ENCODE measurements at regions not wholly inside any gene's neighbourhood (a gene's known extent, or its start where the extent isn't known, plus 50 kb on each side); places are given as distances from the start of the nearest gene placed in this dataset.
A peak's percentile ranks its signal among the peaks of the same experiment; 100 is the strongest.
"Not testable (repeated sequence)": the region's sequence is repeated elsewhere in the genome, so short reads cannot be mapped to it uniquely, and the experiment has no call there.

DNA sequence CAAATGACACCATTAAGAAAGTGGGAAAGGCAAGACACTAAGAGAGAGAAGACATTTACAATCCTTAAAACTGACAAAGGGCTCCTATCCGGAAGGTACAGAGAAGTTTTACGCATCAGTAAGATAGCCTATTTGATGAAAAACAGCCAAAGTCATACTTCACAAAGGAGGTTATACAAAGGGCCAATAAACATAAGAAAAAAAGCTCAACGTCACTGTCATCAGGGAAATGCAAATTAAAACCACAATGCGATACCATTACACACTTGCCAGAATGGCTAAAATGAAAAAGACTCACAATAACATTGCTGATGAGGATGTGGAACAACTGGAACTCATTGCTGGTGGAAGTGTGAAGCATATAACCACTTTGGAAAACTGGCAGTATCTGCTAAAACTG, 168.6 kb upstream of the FAR2 start:
- no peak for DNase-seq (ENCODE audit: low read depth in 3 of 3)

DNA sequence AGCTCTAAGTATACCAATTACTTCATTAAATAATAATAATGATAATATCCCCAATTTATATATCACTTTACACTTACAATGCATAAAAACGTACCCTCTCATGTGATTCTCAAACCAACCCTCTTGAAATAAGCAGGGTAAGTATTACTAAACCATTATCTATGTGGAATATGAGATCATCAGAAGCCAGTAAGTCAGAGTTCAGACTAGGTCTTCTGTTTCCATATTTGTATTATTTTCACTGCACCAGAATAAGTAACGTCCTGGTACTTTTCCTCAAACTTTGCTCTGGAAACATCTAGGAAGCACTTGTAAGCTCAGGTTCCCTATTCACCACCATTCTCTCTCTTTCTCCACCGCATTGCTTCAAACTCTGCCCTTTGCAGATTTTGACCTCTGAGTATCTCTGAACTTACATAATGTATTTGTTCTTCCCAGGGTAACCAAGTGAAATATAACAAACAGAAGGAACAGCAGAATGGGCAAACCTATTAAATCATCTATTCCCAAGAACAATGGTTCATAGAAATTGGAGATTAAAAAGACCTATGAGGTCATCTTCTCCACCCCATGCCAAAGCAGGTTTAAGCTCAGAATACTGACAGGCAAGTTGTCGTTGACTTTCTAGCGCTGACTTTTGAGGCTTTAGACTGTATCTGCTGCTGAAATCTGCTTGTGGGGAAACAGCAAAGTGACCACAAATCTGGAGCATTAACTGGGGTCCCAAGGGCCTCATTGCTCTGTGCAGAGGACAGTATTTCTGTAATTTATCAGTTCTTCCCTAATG, 161.3 kb upstream of the FAR2 start:
- no peak for DNase-seq (ENCODE audit: low read depth in 3 of 3)

DNA sequence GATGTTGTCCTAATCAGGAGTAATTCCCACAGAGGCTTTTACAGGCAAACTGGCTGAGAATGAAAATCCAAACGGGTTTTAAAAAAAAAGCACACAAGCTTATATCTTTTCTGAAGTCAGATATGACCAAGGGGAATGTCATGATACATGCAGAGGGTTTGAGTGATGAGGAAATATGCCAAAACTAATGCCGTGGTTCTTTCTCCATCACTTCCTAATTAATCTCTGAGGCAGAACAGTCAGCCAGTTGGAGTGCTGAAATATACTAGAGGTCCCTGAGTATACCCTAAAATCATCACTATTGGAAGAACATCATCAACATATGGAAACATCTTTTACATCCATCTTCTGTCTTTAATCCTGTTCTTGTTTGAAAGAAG, 160.8 kb upstream of the FAR2 start:
- no peak for DNase-seq (ENCODE audit: low read depth in 3 of 3)

DNA sequence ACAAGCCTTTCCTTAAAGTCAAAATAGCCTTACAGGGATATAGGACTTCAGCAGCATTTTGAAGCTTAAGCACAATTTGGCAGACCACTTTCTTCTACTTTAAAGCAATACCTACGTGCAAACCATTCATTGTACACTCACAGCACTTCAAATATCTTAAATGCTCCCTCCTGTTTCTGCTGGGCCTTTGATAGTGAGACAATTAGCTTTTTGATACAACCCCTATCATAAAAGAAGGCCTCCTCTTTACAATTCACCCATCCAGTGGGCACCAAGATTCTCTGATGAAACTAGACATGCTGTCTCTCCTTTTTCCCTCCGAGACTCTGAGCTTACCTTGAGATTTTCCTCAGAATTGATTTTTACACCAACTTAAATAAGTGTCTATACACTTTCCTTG, 157.5 kb upstream of the FAR2 start:
- no peak for DNase-seq (ENCODE audit: low read depth in 3 of 3)

DNA sequence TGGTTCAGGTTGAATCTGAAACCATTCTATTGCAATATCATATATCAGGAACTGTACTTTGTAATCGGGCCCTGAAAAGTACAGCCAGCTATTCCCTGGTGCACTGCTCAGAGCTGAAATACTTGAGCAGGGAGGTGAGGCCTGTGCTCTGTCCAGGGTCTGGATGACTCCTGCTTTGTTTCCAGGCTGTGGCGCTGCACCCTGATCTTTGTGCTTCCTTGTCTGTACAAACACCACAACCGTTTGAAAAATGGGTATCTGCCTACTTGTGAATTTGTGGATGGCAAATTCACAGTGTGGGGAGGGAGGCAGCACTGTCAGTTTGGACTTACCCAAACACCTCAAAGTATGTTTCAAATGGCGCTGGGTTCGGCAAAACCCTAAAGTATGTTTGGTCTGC, 155.4 kb upstream of the FAR2 start:
- no peak for DNase-seq (ENCODE audit: low read depth in 3 of 3)

DNA sequence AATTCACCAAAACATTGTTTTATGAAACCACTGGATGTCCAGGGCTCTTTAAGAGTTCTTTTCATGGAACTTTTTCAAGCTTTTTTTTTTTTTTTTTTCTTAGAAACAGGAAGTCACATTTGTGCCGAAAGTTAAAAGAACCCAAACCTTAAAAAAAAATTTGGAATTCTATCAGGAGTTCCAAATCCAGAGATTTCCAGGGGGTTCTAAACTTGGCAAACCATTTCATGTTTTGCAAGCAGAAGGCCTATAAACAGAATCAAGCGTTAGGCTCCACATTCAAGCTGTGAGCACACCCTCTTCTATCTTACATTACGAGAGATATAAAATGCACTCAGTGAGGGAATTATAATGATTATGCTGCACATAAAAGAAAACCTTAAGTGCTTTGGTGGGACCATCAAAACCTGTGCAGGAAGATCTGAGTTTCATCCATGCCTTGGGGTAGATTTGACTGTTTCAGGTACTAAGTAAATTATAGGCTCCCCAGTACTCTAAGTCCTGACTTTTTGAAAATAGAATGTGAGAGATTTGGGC, 154.8 kb upstream of the FAR2 start:
- no peak for DNase-seq (ENCODE audit: low read depth in 3 of 3)

DNA sequence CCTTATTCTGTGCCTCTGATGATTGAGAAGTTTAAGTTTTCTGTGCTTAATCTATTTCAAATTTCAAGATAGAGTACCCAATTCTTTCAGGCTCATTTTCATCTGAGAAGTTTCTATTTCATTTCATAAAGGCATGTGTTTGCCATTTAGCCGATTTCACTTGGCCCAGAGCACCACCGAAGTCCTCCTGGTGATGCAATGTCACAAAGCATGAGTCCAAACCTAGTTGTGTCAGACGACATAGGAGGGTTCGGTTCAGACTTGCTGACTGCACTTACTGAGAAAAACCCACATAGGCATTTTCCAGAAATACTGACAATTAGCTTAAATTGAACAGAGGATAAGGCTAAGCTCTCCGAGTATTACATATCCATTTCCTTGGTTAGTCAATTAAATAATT, 152.4 kb upstream of the FAR2 start:
- no peak for DNase-seq (ENCODE audit: low read depth in 3 of 3)

DNA sequence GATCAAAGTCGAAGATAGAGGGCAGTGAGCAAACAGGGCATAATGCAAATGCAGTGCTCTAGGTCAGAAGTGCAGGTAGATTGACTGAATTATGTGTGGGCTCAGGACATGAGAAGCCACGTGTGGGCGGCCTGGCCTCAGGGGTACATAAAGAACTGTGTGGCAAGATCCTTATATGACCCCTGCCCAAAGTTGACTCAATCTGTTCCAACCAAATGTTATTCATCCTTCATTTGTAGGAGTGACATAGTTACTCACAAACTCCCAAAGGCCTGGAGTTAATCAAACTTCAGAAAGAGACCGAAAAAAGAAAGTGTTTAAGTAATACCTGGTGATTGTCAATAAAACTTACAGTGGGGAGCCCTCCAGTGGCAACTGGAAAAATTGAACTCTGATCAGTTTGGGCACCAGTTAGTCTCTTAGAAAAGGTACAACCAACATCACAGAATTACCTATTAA, 150.4 kb upstream of the FAR2 start:
- peak in 1 of 3 experiments; percentile 0 for DNase-seq (ENCODE audit: low read depth in 3 of 3)

DNA sequence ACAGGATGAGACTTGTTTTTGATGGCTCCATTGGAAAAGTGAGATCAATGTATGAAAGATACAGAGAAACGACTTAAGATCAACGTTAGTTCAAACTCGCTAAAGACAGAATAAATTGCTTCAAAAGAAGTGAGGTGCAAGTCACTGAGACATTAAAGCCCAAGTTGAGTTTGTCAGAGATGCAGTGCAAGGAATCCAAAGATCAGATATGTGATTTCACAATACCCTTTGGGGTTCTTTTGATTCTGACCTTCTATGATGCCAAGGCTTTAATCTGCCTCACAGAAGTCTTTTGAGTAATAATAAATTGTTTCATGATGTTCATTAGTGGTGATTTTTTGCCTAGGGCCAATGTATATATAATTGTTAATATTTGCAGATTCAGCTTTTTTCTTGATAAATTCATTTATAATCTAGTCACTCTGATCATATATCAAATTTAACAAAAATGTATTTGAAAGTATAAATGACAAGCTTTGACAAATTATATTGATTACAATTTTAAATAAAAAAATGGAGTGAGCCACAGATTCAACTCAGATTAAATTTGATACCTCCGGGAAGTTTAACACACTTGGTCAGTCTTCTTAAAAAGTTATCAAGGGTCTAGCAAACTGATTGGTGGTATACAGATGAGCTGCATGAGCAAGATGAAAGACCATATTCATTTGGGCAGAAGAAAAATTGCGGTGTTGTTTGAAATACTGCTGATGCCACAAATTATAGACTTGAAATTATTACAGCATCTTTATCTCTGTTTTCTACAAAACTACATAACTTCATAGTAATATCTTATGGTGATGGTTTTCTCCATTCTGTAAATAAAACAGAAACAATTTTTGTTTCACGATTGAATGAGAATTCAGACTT, 144.8 kb upstream of the FAR2 start:
- DNase-seq (ENCODE audit: low read depth in 3 of 3): no peak

DNA sequence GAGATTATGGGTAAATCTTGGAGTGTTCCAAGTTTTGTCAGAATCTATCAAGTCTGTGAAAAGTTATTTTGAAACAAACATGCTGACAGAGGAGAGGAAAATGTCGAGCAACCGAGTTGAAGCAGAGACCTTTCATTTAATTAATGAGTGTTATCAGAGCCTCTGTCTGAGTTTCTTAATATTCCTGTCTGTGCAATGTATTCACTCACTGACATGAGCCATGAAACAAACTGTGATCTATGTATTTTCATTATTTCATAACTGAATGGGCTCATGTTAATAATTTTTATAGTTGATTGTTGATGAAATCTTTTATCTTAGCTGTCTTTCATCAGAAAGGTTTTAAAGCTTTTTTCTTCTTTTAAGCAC, 144.2 kb upstream of the FAR2 start:
- no peak for DNase-seq (ENCODE audit: low read depth in 3 of 3)

DNA sequence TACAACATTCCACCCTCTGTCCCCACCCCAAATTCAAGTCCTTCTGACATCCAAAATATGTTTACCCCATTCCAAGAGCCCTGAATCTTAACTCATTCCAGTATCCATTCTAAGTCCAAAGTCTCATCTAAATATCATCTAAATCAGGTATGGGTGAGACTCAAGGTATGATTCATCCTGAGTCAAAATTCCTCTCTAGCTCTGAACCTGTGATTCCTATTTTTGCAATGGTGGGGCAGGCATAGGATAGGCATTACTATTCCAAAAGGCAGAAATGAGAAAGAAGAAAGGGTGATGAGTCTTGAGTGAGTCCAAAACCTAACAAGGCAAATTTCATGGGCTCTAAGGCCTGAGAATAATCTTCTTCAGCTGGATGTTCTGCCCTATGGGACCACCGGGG, 140.3 kb upstream of the FAR2 start:
- DNase-seq (ENCODE audit: low read depth in 3 of 3): no peak

DNA sequence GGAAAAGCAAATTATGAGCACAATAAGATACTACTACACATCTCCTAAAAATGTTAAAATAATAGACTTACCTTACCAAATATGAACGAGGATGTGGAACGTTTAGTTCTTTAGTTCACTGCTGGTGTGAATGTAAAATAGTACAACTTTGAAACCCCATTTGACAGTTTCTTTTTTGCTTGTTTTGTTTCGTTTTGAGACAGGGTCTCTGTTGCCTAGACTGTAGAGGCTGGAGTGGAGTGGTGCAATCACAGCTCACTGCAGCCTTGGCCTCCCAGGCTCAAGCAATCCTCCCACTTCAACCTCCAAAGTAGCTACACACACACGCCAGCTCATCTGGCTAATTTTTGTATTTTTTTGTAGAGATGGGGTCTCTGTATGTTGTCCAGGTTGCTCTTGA, 136.4 kb upstream of the FAR2 start:
- DNase-seq (ENCODE audit: low read depth in 3 of 3): no peak

DNA sequence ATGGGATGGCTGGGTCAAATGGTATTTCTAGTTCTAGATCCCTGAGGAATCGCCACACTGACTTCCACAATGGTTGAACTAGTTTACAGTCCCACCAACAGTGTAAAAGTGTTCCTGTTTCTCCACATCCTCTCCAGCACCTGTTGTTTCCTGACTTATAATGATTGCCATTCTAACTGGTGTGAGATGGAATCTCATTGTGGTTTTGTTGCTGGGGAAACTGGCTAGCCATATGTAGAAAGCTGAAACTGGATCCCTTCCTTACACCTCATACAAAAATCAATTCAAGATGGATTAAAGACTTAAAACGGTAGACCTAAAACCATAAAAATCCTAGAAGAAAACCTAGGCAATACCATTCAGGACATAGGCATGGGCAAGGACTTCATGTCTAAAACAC, 131.5 kb upstream of the FAR2 start:
- not testable (repeated sequence) for DNase-seq (ENCODE audit: low read depth in 3 of 3)

DNA sequence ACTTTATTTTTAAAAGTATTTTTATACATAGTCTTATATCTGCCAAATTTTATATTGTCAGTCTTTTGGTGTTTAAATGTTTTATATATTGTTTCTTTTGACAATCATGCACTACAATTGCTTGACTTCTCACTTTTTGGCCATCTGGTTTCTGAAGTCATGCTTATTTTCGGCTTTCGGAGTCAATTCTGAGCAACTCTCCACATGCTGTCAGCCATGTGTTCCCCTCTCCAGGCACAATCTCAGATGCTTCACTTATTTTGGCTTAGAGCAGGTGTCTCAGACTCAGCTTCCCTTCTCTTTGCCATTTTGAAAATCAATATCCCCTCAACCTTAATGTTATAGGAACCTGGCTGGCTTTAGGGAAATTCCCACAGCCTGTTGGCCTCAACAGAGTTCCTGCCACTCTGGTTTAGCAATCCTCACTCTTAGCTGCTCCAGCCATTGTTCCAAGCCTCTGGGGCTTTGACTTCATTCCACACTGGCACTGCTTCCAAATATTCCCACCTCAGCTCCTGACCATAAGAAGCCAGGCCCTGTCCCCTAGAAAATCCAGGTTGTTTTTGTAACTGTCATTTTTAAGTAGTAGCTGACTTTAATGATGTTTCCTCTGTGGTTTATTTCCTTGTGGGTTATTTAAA, 125.5 kb upstream of the FAR2 start:
- no peak for DNase-seq (ENCODE audit: low read depth in 3 of 3)

DNA sequence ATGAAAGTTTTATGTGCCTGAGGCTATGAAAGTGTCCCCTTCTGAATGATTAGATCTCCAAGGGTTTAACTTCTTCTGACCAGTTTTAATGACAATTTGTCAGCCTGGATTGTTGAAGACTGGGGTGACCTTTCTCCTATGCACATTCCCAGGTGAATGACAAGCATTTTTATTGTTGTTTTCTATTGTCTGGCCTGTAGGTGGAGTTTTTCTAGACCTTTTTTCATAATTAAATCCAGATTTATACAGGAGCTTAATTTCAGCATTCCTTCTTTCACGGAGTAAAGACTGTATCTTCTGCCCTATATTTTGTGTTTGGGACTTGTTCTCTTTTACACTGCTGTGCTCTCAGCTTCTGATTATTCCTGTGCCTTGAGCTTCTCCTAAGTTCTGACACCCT, 125.0 kb upstream of the FAR2 start:
- no peak for DNase-seq (ENCODE audit: low read depth in 3 of 3)

DNA sequence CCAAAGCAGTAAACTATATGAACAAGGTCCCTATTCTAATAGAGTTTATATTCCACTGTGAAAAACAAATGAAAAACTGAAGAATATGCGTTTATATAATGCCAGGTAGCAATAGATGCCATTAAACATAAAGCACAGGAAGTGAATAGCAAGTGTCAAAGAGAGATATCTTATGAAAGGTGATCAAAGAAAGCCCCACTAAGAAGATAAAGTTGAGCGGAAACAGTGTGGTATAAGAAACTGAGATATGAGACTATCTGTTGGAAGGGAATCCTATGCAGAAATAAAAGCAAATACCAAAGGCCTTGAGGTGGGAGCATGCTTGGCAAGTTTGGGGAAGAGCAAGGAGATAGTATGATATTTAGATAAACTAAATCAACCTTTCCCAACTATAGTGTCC, 123.1 kb upstream of the FAR2 start:
- DNase-seq (ENCODE audit: low read depth in 3 of 3): no peak

DNA sequence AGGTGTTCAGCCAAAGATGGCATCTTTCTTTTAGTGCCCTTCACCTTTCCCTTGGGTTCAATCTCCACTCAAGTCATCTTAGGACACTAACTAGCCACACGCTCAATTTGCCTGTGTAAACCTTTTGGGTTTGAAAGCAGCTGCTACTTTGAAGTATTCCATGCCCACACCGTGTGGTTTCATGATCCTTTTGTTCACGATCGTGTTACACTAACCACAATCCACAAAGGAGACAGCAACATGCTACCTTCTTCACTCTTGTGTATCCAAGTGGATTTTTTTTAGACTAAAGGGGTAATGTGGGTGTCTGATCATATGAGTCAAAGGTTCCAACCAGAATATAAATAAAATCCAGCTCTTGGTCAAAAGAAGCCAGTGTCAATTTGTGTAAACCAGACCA, 122.7 kb upstream of the FAR2 start:
- DNase-seq (ENCODE audit: low read depth in 3 of 3): no peak

DNA sequence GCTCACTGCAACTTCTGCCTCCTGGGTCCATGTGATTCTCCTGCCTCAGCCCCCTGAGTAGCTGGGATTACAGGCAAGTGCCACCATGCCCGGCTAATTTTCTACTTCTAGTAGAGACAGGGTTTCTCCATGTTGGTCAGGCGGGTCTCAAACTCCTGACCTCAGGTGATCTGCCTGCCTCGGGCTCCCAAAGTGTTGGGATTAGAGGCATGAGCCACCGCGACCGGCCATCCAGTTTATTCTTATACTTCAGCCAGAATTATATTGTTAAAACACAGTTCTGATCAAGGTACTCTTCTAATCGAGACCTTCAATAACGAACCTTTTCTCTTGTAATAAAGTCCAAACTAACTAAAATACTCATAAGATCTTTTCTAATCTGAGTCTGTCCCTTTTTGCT, 119.6 kb upstream of the FAR2 start:
- not testable (repeated sequence) for DNase-seq (ENCODE audit: low read depth in 3 of 3)

DNA sequence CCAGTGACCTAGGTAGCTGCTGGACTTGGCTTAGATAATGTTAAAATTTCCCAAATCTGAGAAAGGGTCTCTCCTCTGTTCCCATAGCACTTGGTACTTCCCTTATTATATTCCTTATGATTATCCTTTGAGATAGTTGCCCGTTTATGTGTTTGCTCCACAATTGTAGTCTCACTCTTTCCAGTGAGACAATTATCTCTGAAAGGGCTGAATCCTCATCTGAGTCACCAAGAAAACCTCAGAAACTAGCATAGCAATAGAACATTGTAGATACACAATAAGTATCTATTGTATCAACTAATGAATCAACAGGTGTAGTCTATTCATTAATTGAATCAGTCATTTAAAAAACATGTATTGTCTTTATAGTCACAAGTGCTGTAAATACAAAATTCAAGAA, 119.1 kb upstream of the FAR2 start:
- no peak for DNase-seq (ENCODE audit: low read depth in 3 of 3)

DNA sequence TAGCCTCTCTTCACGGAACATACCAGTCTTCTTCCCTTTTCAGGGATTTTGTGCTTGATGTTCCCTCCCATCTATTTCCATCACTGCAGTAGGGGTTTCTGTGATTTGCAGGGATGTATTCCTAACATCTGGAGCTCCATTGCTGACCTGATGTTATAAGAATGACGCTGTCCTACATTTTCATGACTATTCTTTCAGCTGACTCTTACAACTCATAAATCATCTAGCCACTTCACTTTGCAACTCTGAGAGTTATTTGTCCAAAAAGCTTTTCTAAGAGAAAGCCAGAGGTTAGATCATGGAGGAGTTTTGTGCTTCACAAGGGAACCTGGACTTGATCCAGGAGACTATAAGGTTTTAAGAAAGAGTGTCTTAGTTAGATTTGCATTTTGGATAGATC, 116.6 kb upstream of the FAR2 start:
- DNase-seq (ENCODE audit: low read depth in 3 of 3): no peak

DNA sequence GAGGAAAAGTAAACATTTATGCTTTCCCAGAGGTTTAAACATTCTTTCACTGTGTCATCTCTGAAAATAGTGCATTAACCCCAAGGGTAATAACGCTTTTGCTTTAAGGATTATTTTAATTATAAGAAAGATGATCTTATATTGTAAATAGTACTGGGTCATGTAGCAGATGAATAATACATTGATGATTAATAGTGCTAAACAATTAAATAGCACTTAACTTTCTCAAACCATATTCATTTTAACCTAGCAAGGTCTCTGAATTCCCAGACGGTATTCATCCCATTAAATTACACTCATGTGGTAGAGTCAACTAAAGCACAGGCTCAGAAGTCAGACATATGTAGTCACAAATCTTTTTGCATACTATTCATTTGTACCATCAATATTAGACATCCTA, 115.6 kb upstream of the FAR2 start:
- no peak for DNase-seq (ENCODE audit: low read depth in 3 of 3)

DNA sequence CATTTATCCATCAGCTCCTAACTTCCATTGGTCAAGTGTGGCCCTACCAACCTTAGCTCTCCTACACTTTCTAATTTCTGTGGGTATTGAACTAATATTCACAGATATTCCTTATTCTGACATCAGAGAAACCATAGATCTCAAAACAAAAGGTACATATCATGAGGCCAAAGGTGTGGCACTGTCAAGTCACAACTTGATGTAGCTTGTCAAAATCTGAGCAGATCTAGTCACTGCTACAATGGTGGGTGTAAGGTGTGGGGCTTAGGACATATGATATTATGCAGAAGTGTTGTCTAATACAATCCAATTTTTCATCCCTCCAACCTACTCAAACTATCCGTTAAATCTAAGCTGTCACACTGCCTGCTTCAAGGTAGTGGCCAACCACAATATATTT, 114.0 kb upstream of the FAR2 start:
- no peak for DNase-seq (ENCODE audit: low read depth in 3 of 3)

DNA sequence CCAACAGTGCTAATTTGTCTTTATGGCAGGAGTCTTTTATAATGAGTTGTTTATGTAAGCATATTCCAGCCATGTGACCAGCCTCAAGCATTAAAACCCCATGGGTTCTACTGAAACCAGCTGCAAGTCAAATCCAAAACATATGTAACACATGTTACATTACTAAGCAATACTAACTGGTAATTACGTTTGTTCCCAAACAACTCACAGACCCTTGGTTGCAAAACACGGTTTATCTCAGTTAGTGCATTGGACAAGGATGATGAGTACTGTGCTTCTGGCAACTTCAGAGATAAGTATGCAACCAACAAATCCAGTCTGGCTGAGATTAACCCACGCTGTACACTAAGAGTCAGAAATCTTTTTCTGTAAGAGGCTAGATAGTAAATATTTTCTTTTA, 110.1 kb upstream of the FAR2 start:
- DNase-seq (ENCODE audit: low read depth in 3 of 3): no peak

All from stimulated activated CD4-positive, alpha-beta T cell treated with anti-CD3 and anti-CD28 coated beads, TNF-alpha, amount 100 ng/mL, for 24 hours (primary cell).